Astrocyte (in vitro differentiated cells and primary cell): ENCODE measurements at regions not wholly inside any gene's neighbourhood (a gene's known extent, or its start where the extent isn't known, plus 50 kb on each side); places are given as distances from the start of the nearest gene placed in this dataset.

ENCODE experiments used
- DNase-seq: peaks from one replicate; pipeline ENCODE4 v3.0.0-alpha.2; 2010; ENCODE audit warnings: low read depth
- FAIRE-seq: peaks from 2 replicates; lab custom pipeline; 2011; peaks lifted over from hg19 to GRCh38; lab: Jason Lieb, UNC
- H2AFZ ChIP-seq: 2 replicates; pipeline ENCODE4 v1.6.0; 2012; ENCODE audit warnings: low read depth, low read length, inconsistent platforms
- H3K27ac ChIP-seq: 2 replicates; pipeline ENCODE4 v1.5.1; 2011; ENCODE audit warnings: low read depth, low read length, inconsistent platforms
- H3K27me3 ChIP-seq: 2 replicates; pipeline ENCODE4 v1.6.0; 2011; ENCODE audit warnings: low read length, inconsistent platforms; ENCODE audit not compliant: insufficient read depth
- H3K36me3 ChIP-seq: 2 replicates; pipeline ENCODE4 v1.5.1; 2011; ENCODE audit warnings: low read length, inconsistent platforms; ENCODE audit not compliant: insufficient read depth
- H3K4me1 ChIP-seq: 2 replicates; pipeline ENCODE4 v1.5.1; 2011; ENCODE audit warnings: low read length, inconsistent platforms; ENCODE audit not compliant: insufficient read depth
- H3K4me2 ChIP-seq: 2 replicates; pipeline ENCODE4 v1.6.0; 2012; ENCODE audit warnings: low read length, inconsistent platforms
- H3K4me3 ChIP-seq: 2 replicates; pipeline ENCODE4 v1.5.1; 2011; ENCODE audit warnings: low read depth, mild to moderate bottlenecking, low read length, inconsistent platforms; ENCODE audit not compliant: insufficient read depth
- H3K79me2 ChIP-seq: 2 replicates; pipeline ENCODE4 v1.6.0; 2012; ENCODE audit warnings: mild to moderate bottlenecking, low read length, inconsistent platforms; ENCODE audit not compliant: insufficient read depth
- H3K9ac ChIP-seq: 2 replicates; pipeline ENCODE4 v1.6.0; 2012; ENCODE audit warnings: mild to moderate bottlenecking, low read length, inconsistent platforms
- H3K9me3 ChIP-seq: 2 replicates; pipeline ENCODE4 v1.5.1; 2012; ENCODE audit warnings: low read depth, mild to moderate bottlenecking, low read length, inconsistent platforms; ENCODE audit not compliant: insufficient read depth
- H4K20me1 ChIP-seq: 2 replicates; pipeline ENCODE4 v1.6.0; 2012; ENCODE audit warnings: low read length, inconsistent platforms; ENCODE audit not compliant: insufficient read depth
- H3K27ac Mint-ChIP-seq: one replicate; pipeline ENCODE4 v1.8.0; 2021; ENCODE audit warnings: mild to moderate bottlenecking, mixed read lengths; ENCODE audit not compliant: unreplicated experiment
- H3K27me3 Mint-ChIP-seq: one replicate; pipeline ENCODE4 v1.8.0; 2021; ENCODE audit warnings: low read depth, mixed read lengths; ENCODE audit not compliant: unreplicated experiment
- H3K36me3 Mint-ChIP-seq: one replicate; pipeline ENCODE4 v1.8.0; 2021; ENCODE audit warnings: low read depth, mixed read lengths; ENCODE audit not compliant: unreplicated experiment
- H3K4me1 Mint-ChIP-seq: one replicate; pipeline ENCODE4 v1.8.0; 2021; ENCODE audit warnings: low read depth, mixed read lengths; ENCODE audit not compliant: unreplicated experiment
- H3K4me3 Mint-ChIP-seq: one replicate; pipeline ENCODE4 v1.8.0; 2021; ENCODE audit warnings: mild to moderate bottlenecking, moderate library complexity, mixed read lengths; ENCODE audit not compliant: unreplicated experiment
- H3K9me3 Mint-ChIP-seq: one replicate; pipeline ENCODE4 v1.8.0; 2021; ENCODE audit warnings: mild to moderate bottlenecking, mixed read lengths; ENCODE audit not compliant: unreplicated experiment
- EZH2 ChIP-seq: IDR thresholded peaks from 2 replicates; pipeline ENCODE4 v1.6.1; 2012; ENCODE audit warnings: mild to moderate bottlenecking, low read length, inconsistent platforms; ENCODE audit not compliant: insufficient read depth
- TF ChIP-seq, protein P1 (sequence below): IDR thresholded peaks from 2 replicates; pipeline ENCODE4 v1.5.1; 2011; ENCODE audit warnings: low read depth, mild to moderate bottlenecking, inconsistent platforms, low read length, moderate library complexity; ENCODE audit not compliant: insufficient read depth

DNA sequence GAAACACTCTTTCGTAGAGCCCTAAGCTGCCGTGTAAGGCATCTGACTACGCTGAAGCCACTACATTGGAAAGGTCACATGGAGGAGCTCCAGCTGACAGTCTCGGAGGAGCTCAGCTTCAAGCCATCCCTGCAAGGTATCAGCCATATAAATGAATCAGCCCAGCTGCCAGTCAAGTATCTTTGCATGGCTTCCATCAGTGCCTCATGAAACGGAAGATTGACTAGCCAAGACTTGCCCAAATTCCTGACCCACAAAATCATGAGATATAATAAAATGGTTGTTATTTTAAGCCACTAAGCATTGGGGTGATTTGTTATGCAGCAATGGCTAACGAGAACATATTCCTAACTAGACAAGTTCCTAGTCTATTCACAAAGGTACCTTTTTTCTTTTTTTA, 104.1 kb upstream of the SCOC start:
- no peak for FAIRE-seq
- Mint-ChIP-seq H3K4me3 (no peak overlapping the region), H3K4me1 (peaks cover 19% of the 10 kb centered on the region)

DNA sequence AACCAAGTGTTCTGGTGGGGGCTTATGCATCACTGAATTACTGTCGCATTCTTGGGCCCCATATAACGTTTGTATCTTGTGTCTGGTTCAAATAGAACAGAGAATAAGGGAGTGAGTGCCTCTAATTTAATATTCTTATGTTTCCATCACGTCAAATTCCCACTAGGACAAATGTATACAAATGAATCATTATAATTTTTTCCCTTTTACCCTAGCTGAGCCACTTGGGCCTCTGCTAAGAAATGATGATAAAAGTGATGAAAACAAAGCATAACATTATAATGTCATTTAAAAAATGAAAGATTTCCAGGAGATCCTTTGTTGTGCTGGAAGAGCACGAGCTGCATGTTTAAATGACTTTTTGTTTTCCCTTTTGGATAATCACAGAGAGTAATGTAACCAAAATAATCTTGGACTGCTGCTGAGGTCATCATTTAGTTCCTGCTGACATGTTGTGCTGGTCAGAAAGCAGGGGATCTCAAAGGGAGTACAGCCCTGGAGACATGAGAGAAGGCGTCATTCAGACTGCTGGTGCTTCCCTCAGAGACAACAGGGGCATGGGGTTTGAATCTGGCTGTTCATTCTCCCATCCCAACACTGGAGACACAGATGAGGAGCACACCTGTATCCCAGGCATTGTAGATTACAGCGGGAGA, 105.1 kb upstream of the SCOC start:
- DNase-seq = no peak
- Histone ChIP-seq H3K27ac (peak overlapping the region; percentile 32), H3K9me3 (no peaks in the 10 kb centered on the region), H3K4me1 (peaks cover 11% of the 10 kb centered on the region), H3K4me3 (no peak overlapping the region), H3K79me2 (no peaks in the 10 kb centered on the region), H2AFZ (no peak overlapping the region), H3K4me2 (peak overlapping the region; percentile 26), H3K27me3 (no peaks in the 10 kb centered on the region), H3K36me3 (no peaks in the 10 kb centered on the region), H4K20me1 (no peaks in the 10 kb centered on the region), H3K9ac (peak overlapping the region; percentile 48)
- no peak overlapping the region for H3K4me3 Mint-ChIP-seq
- peaks cover 10% of the 10 kb centered on the region for H3K27me3 Mint-ChIP-seq
- no peak for FAIRE-seq
- no peaks in the 10 kb centered on the region for H3K9me3 Mint-ChIP-seq
- H3K27ac Mint-ChIP-seq = peak overlapping the region; percentile 94
- H3K36me3 Mint-ChIP-seq = no peaks in the 10 kb centered on the region
- H3K4me1 Mint-ChIP-seq = peaks cover 19% of the 10 kb centered on the region
- TF ChIP-seq, protein P1, sequence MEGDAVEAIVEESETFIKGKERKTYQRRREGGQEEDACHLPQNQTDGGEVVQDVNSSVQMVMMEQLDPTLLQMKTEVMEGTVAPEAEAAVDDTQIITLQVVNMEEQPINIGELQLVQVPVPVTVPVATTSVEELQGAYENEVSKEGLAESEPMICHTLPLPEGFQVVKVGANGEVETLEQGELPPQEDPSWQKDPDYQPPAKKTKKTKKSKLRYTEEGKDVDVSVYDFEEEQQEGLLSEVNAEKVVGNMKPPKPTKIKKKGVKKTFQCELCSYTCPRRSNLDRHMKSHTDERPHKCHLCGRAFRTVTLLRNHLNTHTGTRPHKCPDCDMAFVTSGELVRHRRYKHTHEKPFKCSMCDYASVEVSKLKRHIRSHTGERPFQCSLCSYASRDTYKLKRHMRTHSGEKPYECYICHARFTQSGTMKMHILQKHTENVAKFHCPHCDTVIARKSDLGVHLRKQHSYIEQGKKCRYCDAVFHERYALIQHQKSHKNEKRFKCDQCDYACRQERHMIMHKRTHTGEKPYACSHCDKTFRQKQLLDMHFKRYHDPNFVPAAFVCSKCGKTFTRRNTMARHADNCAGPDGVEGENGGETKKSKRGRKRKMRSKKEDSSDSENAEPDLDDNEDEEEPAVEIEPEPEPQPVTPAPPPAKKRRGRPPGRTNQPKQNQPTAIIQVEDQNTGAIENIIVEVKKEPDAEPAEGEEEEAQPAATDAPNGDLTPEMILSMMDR = no peak
- TF ChIP-seq EZH2 = no peak

More for the DNA sequence above, 104.1 kb upstream of the SCOC start:
- H3K9ac ChIP-seq = no peak overlapping the region
- H3K36me3 Mint-ChIP-seq = no peaks in the 10 kb centered on the region
- H3K4me3 ChIP-seq = no peak overlapping the region
- no peak overlapping the region for H3K4me2 ChIP-seq
- H3K79me2 ChIP-seq = no peaks in the 10 kb centered on the region
- no peaks in the 10 kb centered on the region for H3K27me3 ChIP-seq
- no peak overlapping the region for H3K27ac Mint-ChIP-seq
- peaks cover 11% of the 10 kb centered on the region for H3K4me1 ChIP-seq
- TF ChIP-seq, protein P1 = no peak
- no peak for TF ChIP-seq EZH2
- no peaks in the 10 kb centered on the region for H3K36me3 ChIP-seq
- H2AFZ ChIP-seq = no peak overlapping the region
- no peaks in the 10 kb centered on the region for H3K9me3 Mint-ChIP-seq
- H3K27ac ChIP-seq = no peak overlapping the region
- peaks cover 10% of the 10 kb centered on the region for H3K27me3 Mint-ChIP-seq
- H4K20me1 ChIP-seq = no peaks in the 10 kb centered on the region
- H3K9me3 ChIP-seq = no peaks in the 10 kb centered on the region
- DNase-seq = no peak

DNA sequence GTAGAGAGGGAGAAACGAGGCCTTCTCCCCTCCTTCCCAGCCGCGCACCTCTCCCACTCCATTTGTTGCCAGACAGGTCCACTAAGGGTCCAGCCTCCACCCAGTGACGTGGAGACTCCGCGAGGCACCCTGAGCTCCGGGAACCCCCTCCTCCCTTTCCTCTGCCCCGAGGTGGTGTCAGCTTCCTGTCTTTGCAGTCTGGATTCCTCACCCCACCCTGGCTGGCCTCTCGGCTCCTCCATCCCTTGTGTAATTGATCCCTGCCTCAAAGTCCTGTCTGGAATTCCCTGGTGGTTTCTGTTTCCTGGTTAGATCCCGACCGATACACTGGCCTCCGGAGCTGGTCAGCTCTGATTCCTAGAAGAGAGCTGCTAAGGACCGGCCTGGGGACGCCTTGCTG, 105.9 kb upstream of the SCOC start:
- peak; percentile 6 for DNase-seq
- H3K4me2 ChIP-seq = peak overlapping the region; percentile 26
- no peaks in the 10 kb centered on the region for H3K36me3 Mint-ChIP-seq
- FAIRE-seq = no peak
- H3K27me3 ChIP-seq = no peaks in the 10 kb centered on the region
- no peak overlapping the region for H3K4me3 Mint-ChIP-seq
- H3K9me3 ChIP-seq = no peaks in the 10 kb centered on the region
- H3K27ac Mint-ChIP-seq = peak overlapping the region; percentile 94
- no peaks in the 10 kb centered on the region for H4K20me1 ChIP-seq
- H3K4me1 ChIP-seq = peaks cover 11% of the 10 kb centered on the region
- TF ChIP-seq, protein P1 = no peak
- no peak for TF ChIP-seq EZH2
- no peak overlapping the region for H3K4me3 ChIP-seq
- peaks cover 19% of the 10 kb centered on the region for H3K4me1 Mint-ChIP-seq
- peak overlapping the region; percentile 32 for H3K27ac ChIP-seq
- H3K36me3 ChIP-seq = no peaks in the 10 kb centered on the region
- no peaks in the 10 kb centered on the region for H3K9me3 Mint-ChIP-seq
- H2AFZ ChIP-seq = peak overlapping the region; percentile 42
- H3K9ac ChIP-seq = peak overlapping the region; percentile 48
- peaks cover 10% of the 10 kb centered on the region for H3K27me3 Mint-ChIP-seq
- H3K79me2 ChIP-seq = no peaks in the 10 kb centered on the region
